ENCODE measurements at regions not wholly inside any gene's neighbourhood (a gene's known extent, or its start where the extent isn't known, plus 50 kb on each side); places are given as distances from the start of the nearest gene placed in this dataset.

DNA sequence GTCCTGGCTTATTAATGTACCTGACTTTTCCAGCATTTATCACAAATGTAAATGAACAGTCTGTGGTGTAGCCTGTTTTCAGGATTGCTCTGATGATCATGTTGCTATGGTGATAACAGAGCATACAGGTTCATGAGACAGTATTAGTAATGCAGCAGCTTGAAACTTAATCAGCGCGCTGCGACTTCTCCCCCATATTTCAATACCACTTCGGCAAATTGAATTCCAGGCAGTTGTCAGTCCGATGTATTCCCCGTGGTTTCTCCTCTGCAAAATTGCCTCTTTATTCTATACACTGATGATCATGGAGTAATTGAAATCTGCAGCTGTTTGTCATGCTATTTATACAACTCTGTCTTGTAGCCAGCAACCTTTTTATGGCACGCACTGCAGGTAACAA lies 239.3 kb downstream of the C4orf33 start:
- H3K4me1 ChIP-seq (ENCODE audit: control insufficient read depth, low read depth, low read length): peaks cover 15% of the 10 kb centered on the region
- no peaks in the 10 kb centered on the region for H3K27me3 ChIP-seq (ENCODE audit: control insufficient read depth, insufficient read depth, low read length)
- no peaks in the 10 kb centered on the region for H3K9me3 ChIP-seq (ENCODE audit: control insufficient read depth, low read depth, low read length)
- H3K4me3 ChIP-seq (ENCODE audit: low read length): no peak overlapping the region
- H3K9ac ChIP-seq (ENCODE audit: low read length): no peak overlapping the region
- no peak overlapping the region for H3K27ac ChIP-seq (ENCODE audit: low read length)
- no peaks in the 10 kb centered on the region for H3K36me3 ChIP-seq (ENCODE audit: control insufficient read depth, low read depth, low read length)

DNA sequence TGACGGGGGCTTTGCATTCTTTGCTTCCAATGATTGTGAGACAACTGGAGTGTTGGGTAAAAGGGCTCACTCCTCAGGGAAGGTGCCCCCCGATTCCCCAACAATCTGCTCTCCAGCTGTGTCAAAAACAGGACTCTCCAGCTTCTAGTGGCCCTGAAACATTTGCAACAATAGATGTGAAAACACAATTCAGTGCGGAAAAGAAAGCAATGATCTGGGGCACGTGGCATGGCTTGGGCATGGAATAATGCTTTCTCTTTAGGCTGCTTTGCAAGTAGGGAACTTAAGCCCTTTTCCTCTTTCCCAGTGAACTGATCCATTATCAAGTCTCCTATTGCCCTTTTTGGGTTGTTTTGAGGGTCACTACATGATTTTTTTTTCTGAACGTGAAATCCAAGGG lies 239.9 kb downstream of the C4orf33 start:
- Histone ChIP-seq H3K4me3 (ENCODE audit: low read length) (no peak overlapping the region), H3K9ac (ENCODE audit: low read length) (no peak overlapping the region), H3K9me3 (ENCODE audit: control insufficient read depth, low read depth, low read length) (no peaks in the 10 kb centered on the region), H3K4me1 (ENCODE audit: control insufficient read depth, low read depth, low read length) (peaks cover 15% of the 10 kb centered on the region), H3K36me3 (ENCODE audit: control insufficient read depth, low read depth, low read length) (no peaks in the 10 kb centered on the region), H3K27ac (ENCODE audit: low read length) (no peak overlapping the region), H3K27me3 (ENCODE audit: control insufficient read depth, insufficient read depth, low read length) (no peaks in the 10 kb centered on the region)

DNA sequence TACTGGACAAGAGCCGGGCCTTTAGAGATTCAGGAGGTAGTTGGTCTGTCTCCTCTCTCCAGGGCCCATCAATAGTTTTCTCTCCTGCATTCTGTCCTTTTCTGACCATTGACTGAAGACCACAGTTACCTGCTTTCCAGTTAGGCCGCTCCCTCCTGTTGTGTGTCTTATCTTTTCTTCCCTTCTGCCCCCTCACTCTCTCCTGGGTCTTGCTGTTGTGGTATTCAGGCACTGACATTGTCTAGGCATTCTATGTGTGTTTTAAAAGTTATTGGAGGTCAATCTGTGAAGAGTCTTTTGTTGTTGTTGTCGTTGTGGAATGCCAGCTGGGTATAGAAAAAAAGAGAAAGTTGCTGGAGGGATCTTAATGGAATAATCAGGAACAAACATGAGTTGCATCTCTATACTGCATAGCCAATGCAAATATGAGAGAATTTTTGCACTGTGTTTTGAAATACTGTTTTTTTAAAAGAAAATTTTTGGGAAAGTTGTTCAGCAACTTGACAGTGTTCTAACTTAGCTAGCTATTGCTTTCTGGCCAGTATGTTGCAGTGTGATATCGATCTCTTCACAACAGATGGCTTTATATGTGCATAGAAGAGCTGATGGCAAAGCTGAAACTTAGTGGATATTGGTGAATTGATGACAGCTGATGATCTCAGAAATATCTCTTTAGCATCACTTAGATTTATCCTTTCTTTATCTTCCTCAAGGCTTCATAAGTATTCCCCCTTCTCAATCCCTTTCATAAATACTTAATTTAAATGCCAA lies 240.7 kb downstream of the C4orf33 start:
- H3K27ac ChIP-seq (ENCODE audit: low read length): no peak overlapping the region
- no peak overlapping the region for H3K4me3 ChIP-seq (ENCODE audit: low read length)
- H3K9me3 ChIP-seq (ENCODE audit: control insufficient read depth, low read depth, low read length): no peaks in the 10 kb centered on the region
- peaks cover 15% of the 10 kb centered on the region for H3K4me1 ChIP-seq (ENCODE audit: control insufficient read depth, low read depth, low read length)
- H3K9ac ChIP-seq (ENCODE audit: low read length): no peak overlapping the region
- no peaks in the 10 kb centered on the region for H3K27me3 ChIP-seq (ENCODE audit: control insufficient read depth, insufficient read depth, low read length)
- H3K36me3 ChIP-seq (ENCODE audit: control insufficient read depth, low read depth, low read length): no peaks in the 10 kb centered on the region

DNA sequence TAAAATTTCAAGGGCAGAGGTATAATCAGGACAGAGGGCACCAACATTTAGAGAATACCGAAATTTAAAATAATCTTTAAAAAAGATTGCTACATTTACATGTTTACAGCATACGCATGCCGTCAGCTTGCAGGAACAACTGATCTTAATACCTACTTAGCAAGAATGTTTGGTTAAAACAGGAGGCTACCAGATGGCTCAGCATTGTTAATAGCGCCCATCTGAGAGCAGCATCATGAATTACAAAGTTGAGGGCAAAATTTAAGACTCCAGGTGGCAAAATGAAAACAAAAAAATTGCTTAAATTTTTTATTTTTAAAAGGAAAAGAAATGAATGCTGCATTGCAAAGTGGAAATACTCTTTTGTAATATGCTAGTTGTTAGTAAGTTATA lies 241.3 kb downstream of the C4orf33 start:
- Histone ChIP-seq H3K4me1 (ENCODE audit: control insufficient read depth, low read depth, low read length) (peaks cover 15% of the 10 kb centered on the region), H3K9me3 (ENCODE audit: control insufficient read depth, low read depth, low read length) (no peaks in the 10 kb centered on the region), H3K27me3 (ENCODE audit: control insufficient read depth, insufficient read depth, low read length) (no peaks in the 10 kb centered on the region), H3K27ac (ENCODE audit: low read length) (no peak overlapping the region), H3K36me3 (ENCODE audit: control insufficient read depth, low read depth, low read length) (no peaks in the 10 kb centered on the region), H3K4me3 (ENCODE audit: low read length) (no peak overlapping the region), H3K9ac (ENCODE audit: low read length) (no peak overlapping the region)

DNA sequence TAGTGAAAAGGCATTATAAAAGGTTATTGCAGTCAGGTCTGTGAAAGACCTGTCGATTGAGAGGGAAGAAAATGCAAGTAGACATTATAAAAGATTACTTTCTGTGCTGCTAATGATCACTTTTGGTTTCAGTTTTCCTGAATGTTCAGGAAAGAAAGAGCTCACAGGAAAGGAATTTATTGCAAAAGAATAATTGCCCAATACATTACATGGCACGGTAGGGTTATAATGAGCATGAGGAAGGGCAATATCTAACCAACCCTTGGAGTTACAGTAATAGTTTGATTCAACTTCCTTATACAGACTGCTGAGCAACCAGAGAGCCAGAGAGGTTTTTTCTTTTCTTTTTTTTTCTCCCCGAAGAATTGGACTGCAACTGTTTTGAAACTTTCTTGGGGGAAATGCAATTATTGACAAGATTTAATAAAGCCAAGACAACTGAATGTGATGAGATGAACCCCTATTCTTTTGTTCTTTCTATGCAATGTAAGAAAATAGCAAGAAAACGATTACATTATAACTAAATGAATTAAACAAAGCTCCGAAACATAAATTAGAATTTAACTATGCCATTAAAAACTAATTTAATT lies 247.0 kb downstream of the C4orf33 start:
- H3K9ac ChIP-seq (ENCODE audit: low read length): no peak overlapping the region
- peaks cover 9% of the 10 kb centered on the region for H3K4me1 ChIP-seq (ENCODE audit: control insufficient read depth, low read depth, low read length)
- H3K27me3 ChIP-seq (ENCODE audit: control insufficient read depth, insufficient read depth, low read length): no peaks in the 10 kb centered on the region
- no peaks in the 10 kb centered on the region for H3K36me3 ChIP-seq (ENCODE audit: control insufficient read depth, low read depth, low read length)
- no peak overlapping the region for H3K4me3 ChIP-seq (ENCODE audit: low read length)
- H3K9me3 ChIP-seq (ENCODE audit: control insufficient read depth, low read depth, low read length): no peaks in the 10 kb centered on the region
- no peak overlapping the region for H3K27ac ChIP-seq (ENCODE audit: low read length)

DNA sequence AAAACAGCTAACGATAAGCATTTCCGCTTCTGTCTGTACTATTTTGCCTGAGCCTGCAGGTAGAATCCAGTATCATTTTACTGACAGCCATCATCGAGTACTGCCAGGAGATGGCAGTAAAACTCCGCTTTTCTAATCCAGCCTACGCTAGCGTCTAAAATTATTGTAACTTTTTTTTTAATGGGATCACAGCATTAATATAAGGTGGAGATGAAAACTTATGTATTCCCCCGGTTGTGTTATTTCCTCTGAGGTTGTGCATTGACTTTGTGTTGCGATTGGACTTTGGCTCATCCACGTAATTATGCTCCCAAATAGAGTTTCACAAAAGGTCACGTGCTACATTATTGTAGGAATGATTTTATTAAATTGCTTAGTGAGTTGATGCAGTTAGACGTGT lies 248.1 kb downstream of the C4orf33 start:
- Histone ChIP-seq H3K9me3 (ENCODE audit: control insufficient read depth, low read depth, low read length) (no peaks in the 10 kb centered on the region), H3K9ac (ENCODE audit: low read length) (no peak overlapping the region), H3K27me3 (ENCODE audit: control insufficient read depth, insufficient read depth, low read length) (no peaks in the 10 kb centered on the region), H3K4me3 (ENCODE audit: low read length) (no peak overlapping the region), H3K4me1 (ENCODE audit: control insufficient read depth, low read depth, low read length) (peaks cover 9% of the 10 kb centered on the region), H3K36me3 (ENCODE audit: control insufficient read depth, low read depth, low read length) (no peaks in the 10 kb centered on the region), H3K27ac (ENCODE audit: low read length) (no peak overlapping the region)

DNA sequence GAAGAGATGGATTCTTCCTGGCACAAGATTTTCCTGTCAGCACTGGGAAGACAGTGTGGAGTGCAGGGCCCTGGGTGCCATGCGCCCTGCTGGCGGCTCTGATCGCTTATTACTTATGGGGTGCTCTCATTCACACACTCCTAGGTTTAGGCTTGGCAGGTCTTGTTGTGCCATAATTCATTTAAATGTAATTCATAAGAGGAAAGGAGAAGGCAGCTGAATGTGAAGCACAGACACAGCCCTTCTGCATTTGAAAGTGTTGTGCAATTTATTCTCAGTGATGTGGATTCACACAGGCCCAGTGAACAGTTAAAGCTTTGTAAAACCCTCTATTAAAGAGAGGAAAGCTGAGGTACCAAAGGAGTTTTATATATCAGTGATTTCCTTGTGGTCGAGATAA lies 249.7 kb downstream of the C4orf33 start:
- Histone ChIP-seq H3K4me1 (ENCODE audit: control insufficient read depth, low read depth, low read length) (peaks cover 9% of the 10 kb centered on the region), H3K27ac (ENCODE audit: low read length) (no peak overlapping the region), H3K27me3 (ENCODE audit: control insufficient read depth, insufficient read depth, low read length) (no peaks in the 10 kb centered on the region), H3K36me3 (ENCODE audit: control insufficient read depth, low read depth, low read length) (no peaks in the 10 kb centered on the region), H3K9ac (ENCODE audit: low read length) (no peak overlapping the region), H3K4me3 (ENCODE audit: low read length) (no peak overlapping the region), H3K9me3 (ENCODE audit: control insufficient read depth, low read depth, low read length) (no peaks in the 10 kb centered on the region)

DNA sequence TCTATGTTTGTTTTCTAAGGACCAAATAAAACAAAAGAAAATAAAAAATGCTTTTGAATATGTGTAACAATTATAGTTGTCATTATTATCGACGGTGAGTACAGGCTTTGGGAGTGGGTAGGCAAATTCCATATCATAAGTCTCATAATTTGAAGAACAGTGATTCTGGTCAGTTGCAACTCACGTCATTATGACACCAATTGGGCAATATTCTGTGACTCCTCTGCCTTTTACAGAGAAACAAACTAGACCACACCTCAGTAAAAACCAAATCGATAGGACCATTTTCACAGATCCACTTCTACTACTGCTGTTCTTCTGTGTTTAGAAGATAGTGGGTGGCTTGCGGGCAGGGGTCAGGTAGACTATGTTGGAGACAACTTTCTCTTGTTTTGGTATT lies 250.1 kb downstream of the C4orf33 start:
- peaks cover 9% of the 10 kb centered on the region for H3K4me1 ChIP-seq (ENCODE audit: control insufficient read depth, low read depth, low read length)
- H3K9ac ChIP-seq (ENCODE audit: low read length): no peak overlapping the region
- H3K9me3 ChIP-seq (ENCODE audit: control insufficient read depth, low read depth, low read length): no peaks in the 10 kb centered on the region
- no peaks in the 10 kb centered on the region for H3K27me3 ChIP-seq (ENCODE audit: control insufficient read depth, insufficient read depth, low read length)
- no peak overlapping the region for H3K27ac ChIP-seq (ENCODE audit: low read length)
- H3K36me3 ChIP-seq (ENCODE audit: control insufficient read depth, low read depth, low read length): no peaks in the 10 kb centered on the region
- H3K4me3 ChIP-seq (ENCODE audit: low read length): no peak overlapping the region

DNA sequence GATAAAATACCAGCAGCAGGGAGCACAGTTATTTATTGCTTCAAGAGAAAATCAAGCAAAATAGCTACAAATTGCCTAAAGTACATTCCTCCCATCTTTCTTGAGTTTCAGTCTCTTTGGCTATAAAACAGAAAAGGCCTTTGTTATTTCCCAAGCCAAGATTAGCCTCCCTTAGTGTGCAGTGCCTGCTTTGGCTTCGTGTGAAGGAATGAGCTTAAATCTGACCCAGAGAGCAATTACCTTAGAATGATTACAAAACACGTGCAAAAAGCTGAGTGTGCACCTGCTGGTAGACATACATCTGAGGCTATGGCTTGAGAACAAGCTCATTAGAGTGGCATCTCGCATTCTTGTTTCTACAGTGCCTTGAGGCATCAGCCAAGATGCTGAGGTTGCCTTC lies 250.8 kb downstream of the C4orf33 start:
- Histone ChIP-seq H3K27me3 (ENCODE audit: control insufficient read depth, insufficient read depth, low read length) (no peaks in the 10 kb centered on the region), H3K4me3 (ENCODE audit: low read length) (no peak overlapping the region), H3K36me3 (ENCODE audit: control insufficient read depth, low read depth, low read length) (no peaks in the 10 kb centered on the region), H3K9ac (ENCODE audit: low read length) (no peak overlapping the region), H3K27ac (ENCODE audit: low read length) (no peak overlapping the region), H3K4me1 (ENCODE audit: control insufficient read depth, low read depth, low read length) (peaks cover 9% of the 10 kb centered on the region), H3K9me3 (ENCODE audit: control insufficient read depth, low read depth, low read length) (no peaks in the 10 kb centered on the region)

DNA sequence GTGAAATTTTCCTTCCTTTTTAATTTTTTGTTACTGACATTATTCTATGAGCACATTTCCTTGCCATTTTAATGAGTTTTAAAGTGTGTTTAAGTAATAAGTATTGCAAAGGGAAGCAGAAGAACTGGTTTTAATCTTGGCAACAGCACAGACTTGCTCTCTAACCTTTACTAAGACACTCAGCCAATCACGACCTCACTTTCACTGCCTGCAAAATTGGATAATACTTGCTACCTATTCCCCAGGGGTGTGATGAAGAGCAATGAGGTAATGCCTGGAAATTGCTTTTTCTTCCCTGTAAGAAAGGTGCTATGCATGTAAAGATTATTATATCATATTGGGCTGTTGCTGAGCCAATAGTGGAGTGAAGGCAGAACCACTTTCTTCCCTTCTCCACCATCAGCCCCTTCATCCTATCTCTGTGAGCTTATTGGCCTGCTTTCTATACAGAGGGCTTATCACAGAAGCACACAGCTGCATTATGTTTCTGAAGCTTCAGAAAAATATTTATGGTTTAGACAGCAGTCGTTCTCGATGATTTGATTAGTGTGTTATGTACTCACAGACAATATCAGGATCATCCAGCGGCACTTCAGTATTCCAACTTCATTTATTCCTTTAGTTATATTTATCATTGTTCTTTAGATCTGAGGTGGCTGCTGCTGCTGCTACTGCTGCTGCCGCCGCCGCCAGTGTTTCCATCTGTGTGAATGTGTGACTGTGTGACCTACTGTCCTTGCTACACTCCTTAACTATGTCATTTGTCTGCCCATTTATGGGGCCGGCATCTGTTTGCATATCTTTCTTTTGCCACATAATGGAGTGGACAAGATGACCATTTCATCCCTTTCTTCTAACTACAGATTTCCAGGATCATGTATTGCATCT lies 255.1 kb downstream of the C4orf33 start:
- H3K9ac ChIP-seq (ENCODE audit: low read length): no peak overlapping the region
- H3K4me3 ChIP-seq (ENCODE audit: low read length): no peak overlapping the region
- peaks cover 3% of the 10 kb centered on the region for H3K4me1 ChIP-seq (ENCODE audit: control insufficient read depth, low read depth, low read length)
- H3K9me3 ChIP-seq (ENCODE audit: control insufficient read depth, low read depth, low read length): no peaks in the 10 kb centered on the region
- no peaks in the 10 kb centered on the region for H3K27me3 ChIP-seq (ENCODE audit: control insufficient read depth, insufficient read depth, low read length)
- no peak overlapping the region for H3K27ac ChIP-seq (ENCODE audit: low read length)
- no peaks in the 10 kb centered on the region for H3K36me3 ChIP-seq (ENCODE audit: control insufficient read depth, low read depth, low read length)

DNA sequence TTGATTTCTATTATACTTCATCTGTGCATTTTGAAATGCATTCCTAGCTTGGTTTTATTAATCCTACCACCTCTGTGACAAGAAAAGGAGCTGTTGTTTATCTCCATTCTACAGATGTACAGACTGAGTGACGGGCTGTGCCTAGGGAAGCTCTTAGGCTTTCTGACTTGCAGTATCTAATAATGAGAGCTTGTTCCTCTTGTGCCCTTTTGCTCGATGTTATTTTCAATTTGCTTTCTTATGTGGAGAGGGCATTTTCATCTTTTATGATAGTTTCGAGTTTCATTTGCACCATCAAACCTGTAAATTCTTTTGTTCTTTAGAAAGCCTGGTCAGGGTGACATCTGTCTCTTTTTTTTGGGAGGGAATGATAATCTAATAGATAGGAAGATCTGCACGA lies 256.5 kb downstream of the C4orf33 start:
- H3K27me3 ChIP-seq (ENCODE audit: control insufficient read depth, insufficient read depth, low read length): no peaks in the 10 kb centered on the region
- H3K4me1 ChIP-seq (ENCODE audit: control insufficient read depth, low read depth, low read length): no peaks in the 10 kb centered on the region
- no peaks in the 10 kb centered on the region for H3K36me3 ChIP-seq (ENCODE audit: control insufficient read depth, low read depth, low read length)
- H3K27ac ChIP-seq (ENCODE audit: low read length): no peak overlapping the region
- no peak overlapping the region for H3K9ac ChIP-seq (ENCODE audit: low read length)
- H3K4me3 ChIP-seq (ENCODE audit: low read length): no peak overlapping the region
- H3K9me3 ChIP-seq (ENCODE audit: control insufficient read depth, low read depth, low read length): no peaks in the 10 kb centered on the region

All from iPS-18a (cell line).